PC-3 (cell line): ENCODE measurements at regions not wholly inside any gene's neighbourhood (a gene's known extent, or its start where the extent isn't known, plus 50 kb on each side); places are given as distances from the start of the nearest gene placed in this dataset.

Experiments
- ATAC-seq: fragments of 200-7000 bp; cut with Tn5 transposase; 2 replicates; pipeline ENCODE4 v1.9.1; 2020; ENCODE audit warnings: mild to moderate bottlenecking, moderate library complexity
- BruUV-seq: library from RNA; stranded (reverse); fragments of 400-500 nt; replicated peaks from 2 replicates; lab custom pipeline; 2021; lab: Mats Ljungman, UMichigan
- CTCF ChIA-PET: fragments of 300-600 bp; sonication (Branson Sonifier 250); formaldehyde crosslinking; loops from one replicate; lab custom pipeline; 2022; ENCODE audit warnings: antibody characterized with exemption; lab: Charles Lee
- POLR2A ChIA-PET: fragments of 300-600 bp; sonication (Branson Sonifier 250); formaldehyde crosslinking; loops from one replicate; lab custom pipeline; 2022; ENCODE audit warnings: antibody characterized with exemption; ENCODE audit not compliant: unreplicated experiment; lab: Charles Lee
- DNase-seq: peaks from one replicate; pipeline ENCODE4 v3.0.0-alpha.2; 2015
- H2AFZ ChIP-seq: fragments of 300-600 bp; sonication (generic); 2 replicates; pipeline ENCODE4 v1.6.0; 2016; ENCODE audit warnings: antibody characterized with exemption, low read length
- H3F3A ChIP-seq: fragments of 300-600 bp; sonication (generic); one replicate; pipeline ENCODE4 v1.6.0; 2017; ENCODE audit warnings: antibody characterized with exemption, low read length, control low read depth, mild to moderate bottlenecking; ENCODE audit not compliant: unreplicated experiment
- H3K27ac ChIP-seq: fragments of 300-600 bp; sonication (generic); 2 replicates; pipeline ENCODE4 v1.5.1; 2016; ENCODE audit warnings: mild to moderate bottlenecking, low read length
- H3K27me3 ChIP-seq: fragments of 300-600 bp; sonication (generic); 2 replicates; pipeline ENCODE4 v1.6.1; 2016; ENCODE audit warnings: low read length, mixed read lengths
- H3K36me3 ChIP-seq: fragments of 300-600 bp; sonication (generic); 2 replicates; pipeline ENCODE4 v1.6.1; 2016; ENCODE audit warnings: low read depth, mixed run types, low read length, mixed read lengths
- H3K4me1 ChIP-seq: fragments of 300-600 bp; sonication (generic); 2 replicates; pipeline ENCODE4 v1.5.1; 2016; ENCODE audit warnings: low read length; ENCODE audit not compliant: insufficient read depth
- H3K4me2 ChIP-seq: fragments of 300-600 bp; sonication (generic); 2 replicates; pipeline ENCODE4 v1.6.0; 2016; ENCODE audit warnings: low read length
- H3K4me3 ChIP-seq: fragments of 300-600 bp; sonication (generic); 2 replicates; pipeline ENCODE4 v1.5.1; 2016; ENCODE audit warnings: mild to moderate bottlenecking, low read length, mixed read lengths
- H3K79me2 ChIP-seq: fragments of 300-600 bp; sonication (generic); 2 replicates; pipeline ENCODE4 v1.6.1; 2017; ENCODE audit warnings: low read length, mixed read lengths
- H3K9ac ChIP-seq: fragments of 300-600 bp; sonication (generic); 2 replicates; pipeline ENCODE4 v1.6.0; 2016; ENCODE audit warnings: mild to moderate bottlenecking, low read length
- H3K9me2 ChIP-seq: fragments of 300-600 bp; sonication (generic); replicated peaks from 2 replicates; pipeline ENCODE4 v1.6.1; 2016; ENCODE audit warnings: mixed run types, low read length, mixed read lengths
- H3K9me3 ChIP-seq: fragments of 300-600 bp; sonication (generic); 2 replicates; pipeline ENCODE4 v1.6.1; 2016; ENCODE audit warnings: low read length, mixed read lengths
- H4K20me1 ChIP-seq: fragments of 300-600 bp; sonication (generic); 2 replicates; pipeline ENCODE4 v1.6.1; 2016; ENCODE audit warnings: low read length, mixed read lengths
- CTCF ChIP-seq: fragments of 300-600 bp; sonication (generic); conservative IDR thresholded peaks from 2 replicates; pipeline ENCODE4 v1.5.1; 2017; ENCODE audit warnings: antibody characterized with exemption, low read depth, mild to moderate bottlenecking, low read length
- EZH2 ChIP-seq: fragments of 300-600 bp; sonication (generic); IDR thresholded peaks from one replicate; pipeline ENCODE4 v1.6.1; 2017; ENCODE audit warnings: antibody characterized with exemption, mild to moderate bottlenecking, low read length; ENCODE audit not compliant: unreplicated experiment
- EZH2phosphoT487 ChIP-seq: fragments of 300-600 bp; sonication (generic); IDR thresholded peaks from 2 replicates; pipeline ENCODE4 v1.6.1; 2018; ENCODE audit warnings: mild to moderate bottlenecking, antibody characterized with exemption, low read length, borderline replicate concordance
- intact Hi-C: fragments of 100-400 bp; cut with micrococcal nuclease; formaldehyde crosslinking; loops from 2 replicates; pipeline ENCODE4 v1.9.0; 2023

- H3K9ac ChIP-seq: no peak overlapping the region
These were observed 120.2 kb upstream of the SLC25A48 start for GRCh38 chr5:135714126-135714894.

DNA sequence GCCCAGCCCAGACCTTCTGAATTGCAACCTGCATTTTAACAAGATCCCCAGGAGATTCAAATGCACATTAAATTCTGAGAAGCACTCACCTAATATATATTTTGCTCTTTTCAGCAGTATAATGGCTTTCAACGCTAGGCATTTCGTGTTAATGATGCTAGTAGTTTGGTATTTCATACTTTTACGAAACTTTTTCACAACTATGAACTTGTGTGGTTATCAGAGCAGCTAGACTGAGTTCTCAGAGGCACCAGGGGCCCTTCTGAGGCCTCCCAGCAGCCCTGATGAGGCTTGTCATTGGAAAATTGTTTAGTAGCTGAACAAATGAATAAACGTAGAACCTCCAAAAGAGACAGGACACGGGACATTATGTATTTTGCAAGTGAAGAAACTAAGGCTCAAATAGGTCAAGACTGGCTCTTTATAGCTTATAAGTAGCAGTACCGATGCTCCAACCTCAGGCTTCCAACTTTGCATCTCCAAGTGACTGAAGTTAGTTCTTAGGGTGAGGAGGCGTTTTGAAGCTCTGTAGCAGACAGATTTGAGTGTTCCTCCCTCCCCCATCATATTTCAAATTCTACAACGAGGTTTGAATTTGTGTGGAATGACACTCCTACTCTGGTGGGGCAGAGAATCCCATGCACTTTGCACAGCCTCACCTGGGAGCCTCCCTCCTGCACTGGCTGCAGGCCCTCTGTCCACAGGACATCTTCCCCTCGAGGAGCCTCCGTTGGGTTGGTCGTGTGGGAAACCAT is 121.1 kb upstream of the SLC25A48 start:
- Histone ChIP-seq H3K4me1 (no peaks in the 10 kb centered on the region), H4K20me1 (no peaks in the 10 kb centered on the region), H2AFZ (no peak overlapping the region), H3K79me2 (no peaks in the 10 kb centered on the region), H3K27ac (no peak overlapping the region), H3K27me3 (peaks cover 96% of the 10 kb centered on the region), H3F3A (no peaks in the 10 kb centered on the region), H3K4me2 (no peak overlapping the region), H3K9me2 (no peaks in the 10 kb centered on the region), H3K9ac (no peak overlapping the region), H3K9me3 (no peaks in the 10 kb centered on the region), H3K36me3 (no peaks in the 10 kb centered on the region), H3K4me3 (no peak overlapping the region)
- no peak for ATAC-seq
- POLR2A ChIA-PET: no interaction called here
- DNase-seq: no peak
- CTCF ChIA-PET: no interaction called here
- BruUV-seq: no TSS peak
- intact Hi-C loops: no loop called here
- TF ChIP-seq EZH2 (no peak), CTCF (no peak), EZH2phosphoT487 (no peak)

More at GRCh38 chr5:135714126-135714894, 120.2 kb upstream of the SLC25A48 start:
- BruUV-seq: no TSS peak
- intact Hi-C loops: no loop called here
- ChIA-PET POLR2A (no interaction called here), CTCF (no interaction called here)
- no peak overlapping the region for H2AFZ ChIP-seq
- TF ChIP-seq EZH2phosphoT487: no peak
- TF ChIP-seq CTCF: no peak
- no peak for TF ChIP-seq EZH2
- no peak overlapping the region for H3K27ac ChIP-seq
- H3K79me2 ChIP-seq: no peaks in the 10 kb centered on the region
- H3K27me3 ChIP-seq: peaks cover 97% of the 10 kb centered on the region
- H3K4me2 ChIP-seq: no peak overlapping the region
- H3K36me3 ChIP-seq: no peaks in the 10 kb centered on the region
- no peaks in the 10 kb centered on the region for H3K9me3 ChIP-seq
- H3K4me3 ChIP-seq: no peak overlapping the region
- DNase-seq (no peak), ATAC-seq (no peak)
- no peaks in the 10 kb centered on the region for H3F3A ChIP-seq
- H3K9me2 ChIP-seq: no peaks in the 10 kb centered on the region
- no peaks in the 10 kb centered on the region for H3K4me1 ChIP-seq
- H4K20me1 ChIP-seq: no peaks in the 10 kb centered on the region

DNA sequence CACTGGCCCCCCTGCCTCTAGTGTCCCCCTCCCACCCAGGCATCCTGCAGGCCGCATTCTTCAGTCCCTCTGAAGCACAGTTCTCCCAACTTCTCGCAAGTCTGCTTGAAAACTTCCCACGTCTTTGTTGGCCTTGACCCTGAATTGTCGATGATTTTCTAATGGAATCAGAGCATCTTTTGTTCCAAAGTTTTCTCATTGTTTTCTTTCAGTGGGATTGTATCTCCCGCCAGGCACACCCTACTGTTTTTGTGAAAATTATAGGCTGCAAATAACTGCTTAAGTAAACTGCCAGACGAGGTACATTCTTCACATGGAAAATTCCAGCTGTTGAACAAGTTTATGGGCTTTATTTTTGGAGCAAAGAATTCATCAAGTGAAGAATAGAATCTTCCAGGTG is 122.6 kb upstream of the SLC25A48 start:
- no peak for TF ChIP-seq EZH2phosphoT487
- TF ChIP-seq CTCF: no peak
- TF ChIP-seq EZH2: no peak

More for the DNA sequence above, 122.6 kb upstream of the SLC25A48 start:
- peaks cover 82% of the 10 kb centered on the region for H3K27me3 ChIP-seq
- H3K27ac ChIP-seq: no peak overlapping the region
- H4K20me1 ChIP-seq: no peaks in the 10 kb centered on the region
- H3K4me3 ChIP-seq: no peak overlapping the region
- CTCF ChIA-PET: no interaction called here
- intact Hi-C loops: no loop called here
- ATAC-seq: no peak
- no peaks in the 10 kb centered on the region for H3K36me3 ChIP-seq
- no peak overlapping the region for H3K9ac ChIP-seq
- H3K79me2 ChIP-seq: no peaks in the 10 kb centered on the region
- H3K4me2 ChIP-seq: no peak overlapping the region
- BruUV-seq: no TSS peak
- H3F3A ChIP-seq: no peaks in the 10 kb centered on the region
- H3K9me3 ChIP-seq: no peaks in the 10 kb centered on the region
- POLR2A ChIA-PET: no interaction called here
- no peaks in the 10 kb centered on the region for H3K9me2 ChIP-seq
- no peak for DNase-seq
- no peaks in the 10 kb centered on the region for H3K4me1 ChIP-seq
- no peak overlapping the region for H2AFZ ChIP-seq
